ENCODE measurements at regions not wholly inside any gene's neighbourhood (a gene's known extent, or its start where the extent isn't known, plus 50 kb on each side); places are given as distances from the start of the nearest gene placed in this dataset.

GRCh38 chr17:33352526-33352925 lies 59.4 kb upstream of the ASIC2 start:
- Histone ChIP-seq H3K36me3 (no peaks in the 10 kb centered on the region), H3K9me3 (no peaks in the 10 kb centered on the region), H3K27ac (no peak overlapping the region), H3K4me1 (no peaks in the 10 kb centered on the region), H3K4me3 (no peak overlapping the region), H3K27me3 (no peaks in the 10 kb centered on the region)
- TF ChIP-seq EP300 (IDR thresholded peaks at IDR 0.05) (no peak), POLR2A (IDR thresholded peaks at IDR 0.05) (no peak), CTCF (IDR thresholded peaks at IDR 0.05) (no peak), POLR2AphosphoS5 (IDR thresholded peaks at IDR 0.05) (no peak)
- WGBS: 89% methylated on average over 3 of the region's 3 CpGs
- DNase-seq (ENCODE audit: low spot score in 2 of 2): no peak

GRCh38 chr17:33356266-33356665 lies 63.2 kb upstream of the ASIC2 start:
- Histone ChIP-seq H3K27me3 (peaks cover 8% of the 10 kb centered on the region), H3K27ac (no peak overlapping the region), H3K4me3 (no peak overlapping the region), H3K4me1 (no peaks in the 10 kb centered on the region), H3K9me3 (no peaks in the 10 kb centered on the region), H3K36me3 (no peaks in the 10 kb centered on the region)
- no peak for DNase-seq (ENCODE audit: low spot score in 2 of 2)
- TF ChIP-seq POLR2AphosphoS5 (IDR thresholded peaks at IDR 0.05) (no peak), POLR2A (IDR thresholded peaks at IDR 0.05) (no peak), EP300 (IDR thresholded peaks at IDR 0.05) (no peak), CTCF (IDR thresholded peaks at IDR 0.05) (no peak)
- 57% methylated on average over 3 of the region's 3 CpGs for WGBS

- no peak for DNase-seq (ENCODE audit: low spot score in 2 of 2)
- no peaks in the 10 kb centered on the region for H3K4me1 ChIP-seq
- TF ChIP-seq CTCF (IDR thresholded peaks at IDR 0.05) (no peak), POLR2A (IDR thresholded peaks at IDR 0.05) (no peak), POLR2AphosphoS5 (IDR thresholded peaks at IDR 0.05) (no peak)
- H3K4me3 ChIP-seq: no peak overlapping the region
- no peaks in the 10 kb centered on the region for H3K9me3 ChIP-seq
- H3K27me3 ChIP-seq: peaks cover 14% of the 10 kb centered on the region
- no peaks in the 10 kb centered on the region for H3K36me3 ChIP-seq
- no peak overlapping the region for H3K27ac ChIP-seq
- WGBS: 86% methylated on average over 6 of the region's 6 CpGs
These were observed 70.4 kb upstream of the ASIC2 start for GRCh38 chr17:33363475-33363874.

GRCh38 chr17:33366960-33367359 lies 73.9 kb upstream of the ASIC2 start:
- H3K4me1 ChIP-seq: no peaks in the 10 kb centered on the region
- no peaks in the 10 kb centered on the region for H3K36me3 ChIP-seq
- no peak overlapping the region for H3K27ac ChIP-seq
- no peaks in the 10 kb centered on the region for H3K9me3 ChIP-seq
- TF ChIP-seq EP300 (IDR thresholded peaks at IDR 0.05) (no peak), POLR2AphosphoS5 (IDR thresholded peaks at IDR 0.05) (no peak), CTCF (IDR thresholded peaks at IDR 0.05) (no peak), POLR2A (IDR thresholded peaks at IDR 0.05) (no peak)
- 64% methylated on average over 4 of the region's 4 CpGs for WGBS
- no peak for DNase-seq (ENCODE audit: low spot score in 2 of 2)
- no peaks in the 10 kb centered on the region for H3K27me3 ChIP-seq
- no peak overlapping the region for H3K4me3 ChIP-seq

- H3K9me3 ChIP-seq: no peaks in the 10 kb centered on the region
- no peak overlapping the region for H3K27ac ChIP-seq
- DNase-seq (ENCODE audit: low spot score in 2 of 2): no peak
- TF ChIP-seq POLR2AphosphoS5 (IDR thresholded peaks at IDR 0.05) (no peak), EP300 (IDR thresholded peaks at IDR 0.05) (no peak), CTCF (IDR thresholded peaks at IDR 0.05) (no peak), POLR2A (IDR thresholded peaks at IDR 0.05) (no peak)
- H3K27me3 ChIP-seq: no peaks in the 10 kb centered on the region
- H3K4me3 ChIP-seq: no peak overlapping the region
- no peaks in the 10 kb centered on the region for H3K4me1 ChIP-seq
- no peaks in the 10 kb centered on the region for H3K36me3 ChIP-seq
These were observed 76.1 kb upstream of the ASIC2 start for GRCh38 chr17:33369149-33369548.
